Fibroblast of lung (primary cell): ENCODE measurements at regions not wholly inside any gene's neighbourhood (a gene's known extent, or its start where the extent isn't known, plus 50 kb on each side); places are given as distances from the start of the nearest gene placed in this dataset.

Source experiments
- DNase-seq, 2 donors: peaks; one replicate each; pipeline versions ENCODE4 v3.0.0 to v3.0.0-alpha.2; 2010; ENCODE audit warnings: low read depth in 2 of 2
- H2AFZ ChIP-seq: 2 replicates; pipeline ENCODE4 v1.5.1; 2012; ENCODE audit warnings: low read length, control low read depth, inconsistent platforms
- H3K27ac ChIP-seq: 2 replicates; pipeline ENCODE4 v1.5.1; 2011; ENCODE audit warnings: low read length, control low read depth; ENCODE audit not compliant: insufficient read depth
- H3K27me3 ChIP-seq: 2 replicates; pipeline ENCODE4 v1.5.1; 2011; ENCODE audit warnings: mild to moderate bottlenecking, low read length; ENCODE audit not compliant: control insufficient read depth, insufficient read depth
- H3K36me3 ChIP-seq: 2 replicates; pipeline ENCODE4 v1.5.1; 2011; ENCODE audit warnings: low read length; ENCODE audit not compliant: control insufficient read depth, insufficient read depth
- H3K4me1 ChIP-seq: 2 replicates; pipeline ENCODE4 v1.5.1; 2011; ENCODE audit warnings: low read length; ENCODE audit not compliant: control insufficient read depth, insufficient read depth; ENCODE audit errors: extremely low read depth
- H3K4me2 ChIP-seq: 2 replicates; pipeline ENCODE4 v1.5.1; 2011; ENCODE audit warnings: low read length, control low read depth; ENCODE audit not compliant: insufficient read depth; ENCODE audit errors: extremely low read depth
- H3K4me3 ChIP-seq, 4 experiments: fragments of 200-600 bp in 1 of 4; sonication (generic) in 1 of 4; replicated peaks in 1 of 4; 2 replicates each; pipeline ENCODE4 v1.5.1; 2011 to 2016; ENCODE audit warnings: low read length in 4 of 4, low read depth in 3 of 4, mild to moderate bottlenecking in 3 of 4, control low read depth in 2 of 4, inconsistent platforms in 1 of 4, mixed read lengths in 1 of 4; ENCODE audit not compliant: insufficient read depth in 1 of 4; ENCODE audit errors: control extremely low read depth in 1 of 4
- H3K79me2 ChIP-seq: 2 replicates; pipeline ENCODE4 v1.5.1; 2012; ENCODE audit warnings: mild to moderate bottlenecking, low read length, inconsistent platforms; ENCODE audit not compliant: control insufficient read depth, insufficient read depth
- H3K9ac ChIP-seq: 2 replicates; pipeline ENCODE4 v1.5.1; 2011; ENCODE audit warnings: mild to moderate bottlenecking, low read length, control low read depth; ENCODE audit not compliant: insufficient read depth
- H3K9me3 ChIP-seq: 2 replicates; pipeline ENCODE4 v1.5.1; 2012; ENCODE audit warnings: low read depth, low read length; ENCODE audit not compliant: control insufficient read depth, insufficient read depth
- H4K20me1 ChIP-seq: 2 replicates; pipeline ENCODE4 v1.5.1; 2011; ENCODE audit warnings: low read length; ENCODE audit not compliant: control insufficient read depth, insufficient read depth; ENCODE audit errors: extremely low read depth
- EZH2 ChIP-seq: IDR thresholded peaks from 2 replicates; pipeline ENCODE4 v1.5.1; 2012; ENCODE audit warnings: low read length, control low read depth, mild to moderate bottlenecking; ENCODE audit errors: missing control alignments
- TF ChIP-seq, protein P1 (sequence below), 2 donors: IDR thresholded peaks in 1 of 2; conservative IDR thresholded peaks in 1 of 2; 1 replicate in 1 of 2; 2 replicates in 1 of 2; pipeline ENCODE4 v1.5.1; 2011 to 2012; ENCODE audit warnings: low read length in 2 of 2, control low read depth in 1 of 2, inconsistent platforms in 1 of 2, low read depth in 1 of 2, mild to moderate bottlenecking in 1 of 2

DNA sequence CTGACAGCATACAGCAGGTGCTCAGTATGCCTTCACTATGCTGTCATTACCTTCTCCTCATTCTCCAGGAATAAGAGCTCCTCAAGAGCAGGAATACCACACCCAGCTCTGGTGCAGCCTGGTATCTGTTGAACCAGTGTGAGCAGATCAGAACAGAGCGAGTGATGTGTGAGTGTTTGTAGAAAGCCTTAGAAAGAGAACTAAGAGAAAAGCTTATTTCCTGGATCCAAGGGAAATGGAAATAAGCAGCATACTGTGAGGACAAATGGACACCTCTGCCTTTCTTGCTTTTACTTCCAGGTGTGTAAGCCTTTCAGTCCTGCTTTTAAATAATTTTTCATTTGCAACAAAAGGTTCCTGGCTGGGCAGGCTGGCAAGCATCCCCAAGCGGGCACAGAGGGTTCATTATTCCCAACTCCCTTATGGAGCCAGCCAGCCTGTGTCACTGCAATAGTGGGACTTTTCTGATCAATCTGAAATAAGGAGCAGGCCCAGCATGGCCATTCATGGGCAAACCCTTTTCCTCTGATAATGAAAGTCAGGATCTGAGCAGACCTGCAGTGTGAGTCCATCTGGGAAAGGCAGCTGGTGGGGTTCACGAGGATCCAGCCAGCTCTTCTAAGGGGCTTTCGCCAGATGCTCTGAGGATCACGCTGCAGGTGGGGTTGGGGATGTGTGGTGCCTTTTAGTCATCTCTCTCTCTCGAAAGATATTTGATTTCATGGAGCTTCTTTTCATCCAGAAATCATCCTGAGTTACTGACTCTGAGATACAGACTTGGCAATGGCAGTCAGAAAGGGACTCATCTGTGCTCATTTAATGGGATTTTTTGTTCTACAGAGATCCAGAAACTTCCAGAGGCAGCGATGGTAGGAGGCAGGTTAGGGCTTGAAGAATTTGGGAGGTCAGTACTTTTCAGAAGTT, 594.9 kb upstream of the CFAP20DC start:
- no peak overlapping the region for H3K4me2 ChIP-seq
- TF ChIP-seq, protein P1, sequence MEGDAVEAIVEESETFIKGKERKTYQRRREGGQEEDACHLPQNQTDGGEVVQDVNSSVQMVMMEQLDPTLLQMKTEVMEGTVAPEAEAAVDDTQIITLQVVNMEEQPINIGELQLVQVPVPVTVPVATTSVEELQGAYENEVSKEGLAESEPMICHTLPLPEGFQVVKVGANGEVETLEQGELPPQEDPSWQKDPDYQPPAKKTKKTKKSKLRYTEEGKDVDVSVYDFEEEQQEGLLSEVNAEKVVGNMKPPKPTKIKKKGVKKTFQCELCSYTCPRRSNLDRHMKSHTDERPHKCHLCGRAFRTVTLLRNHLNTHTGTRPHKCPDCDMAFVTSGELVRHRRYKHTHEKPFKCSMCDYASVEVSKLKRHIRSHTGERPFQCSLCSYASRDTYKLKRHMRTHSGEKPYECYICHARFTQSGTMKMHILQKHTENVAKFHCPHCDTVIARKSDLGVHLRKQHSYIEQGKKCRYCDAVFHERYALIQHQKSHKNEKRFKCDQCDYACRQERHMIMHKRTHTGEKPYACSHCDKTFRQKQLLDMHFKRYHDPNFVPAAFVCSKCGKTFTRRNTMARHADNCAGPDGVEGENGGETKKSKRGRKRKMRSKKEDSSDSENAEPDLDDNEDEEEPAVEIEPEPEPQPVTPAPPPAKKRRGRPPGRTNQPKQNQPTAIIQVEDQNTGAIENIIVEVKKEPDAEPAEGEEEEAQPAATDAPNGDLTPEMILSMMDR (conservative IDR thresholded peaks at IDR 0.05 in 1 of 2, IDR thresholded peaks at IDR 0.05 in 1 of 2; ENCODE audit: low read depth in 1 of 2, low read length in 2 of 2) = no peak
- TF ChIP-seq EZH2 = no peak
- H3K9me3 ChIP-seq = no peaks in the 10 kb centered on the region
- H3K27ac ChIP-seq = no peak overlapping the region
- H3K36me3 ChIP-seq = no peaks in the 10 kb centered on the region
- no peak overlapping the region for H2AFZ ChIP-seq
- no peaks in the 10 kb centered on the region for H3K79me2 ChIP-seq
- no peaks in the 10 kb centered on the region for H4K20me1 ChIP-seq
- no peak for DNase-seq
- H3K4me1 ChIP-seq = no peaks in the 10 kb centered on the region
- no peaks in the 10 kb centered on the region for H3K27me3 ChIP-seq
- H3K9ac ChIP-seq = no peak overlapping the region
- no peak overlapping the region for H3K4me3 ChIP-seq

DNA sequence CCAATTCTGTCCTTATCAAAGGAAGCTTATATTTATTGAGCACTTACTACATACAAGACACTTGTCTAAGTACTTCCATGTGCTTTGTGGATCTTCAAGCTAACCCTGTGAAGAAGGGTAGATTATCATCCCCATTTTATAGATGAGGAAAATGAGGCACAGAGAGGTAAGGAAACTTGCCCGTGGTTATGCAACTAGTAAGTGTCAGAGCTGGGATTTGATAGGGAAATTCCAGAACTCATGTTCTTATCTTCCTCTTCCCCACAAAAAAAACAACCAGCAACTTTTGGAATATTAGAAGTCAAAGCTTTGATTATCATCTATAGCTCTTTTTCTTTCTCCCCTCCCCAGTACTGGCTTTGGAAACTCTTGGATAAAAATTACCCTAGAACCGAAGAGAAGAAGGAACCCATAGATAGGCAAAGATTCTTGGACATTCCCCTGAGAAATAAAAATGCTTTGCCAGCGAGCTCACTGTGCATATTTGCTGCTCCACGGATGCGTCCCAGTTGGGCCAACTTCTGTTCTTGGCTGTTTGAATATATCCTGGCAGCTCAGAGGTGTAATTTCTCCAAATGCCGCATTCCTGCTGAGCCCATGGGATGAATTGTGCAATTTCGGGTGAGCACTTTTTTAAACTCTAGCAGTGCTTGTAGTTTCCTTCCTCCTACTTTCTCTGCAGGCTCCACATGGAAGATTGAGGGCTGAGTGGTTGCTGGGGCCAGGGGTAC, 591.5 kb upstream of the CFAP20DC start:
- H3K9me3 ChIP-seq = no peaks in the 10 kb centered on the region
- H3K4me3 ChIP-seq = no peak overlapping the region
- H3K27me3 ChIP-seq = no peaks in the 10 kb centered on the region
- TF ChIP-seq, protein P1 (conservative IDR thresholded peaks at IDR 0.05 in 1 of 2, IDR thresholded peaks at IDR 0.05 in 1 of 2; ENCODE audit: low read depth in 1 of 2, low read length in 2 of 2) = no peak
- no peak for TF ChIP-seq EZH2
- H4K20me1 ChIP-seq = no peaks in the 10 kb centered on the region
- no peak overlapping the region for H2AFZ ChIP-seq
- DNase-seq = peak; percentile 31 to 54
- H3K4me1 ChIP-seq = no peaks in the 10 kb centered on the region
- H3K4me2 ChIP-seq = no peak overlapping the region
- no peak overlapping the region for H3K9ac ChIP-seq
- no peak overlapping the region for H3K27ac ChIP-seq
- no peaks in the 10 kb centered on the region for H3K79me2 ChIP-seq
- H3K36me3 ChIP-seq = no peaks in the 10 kb centered on the region

DNA sequence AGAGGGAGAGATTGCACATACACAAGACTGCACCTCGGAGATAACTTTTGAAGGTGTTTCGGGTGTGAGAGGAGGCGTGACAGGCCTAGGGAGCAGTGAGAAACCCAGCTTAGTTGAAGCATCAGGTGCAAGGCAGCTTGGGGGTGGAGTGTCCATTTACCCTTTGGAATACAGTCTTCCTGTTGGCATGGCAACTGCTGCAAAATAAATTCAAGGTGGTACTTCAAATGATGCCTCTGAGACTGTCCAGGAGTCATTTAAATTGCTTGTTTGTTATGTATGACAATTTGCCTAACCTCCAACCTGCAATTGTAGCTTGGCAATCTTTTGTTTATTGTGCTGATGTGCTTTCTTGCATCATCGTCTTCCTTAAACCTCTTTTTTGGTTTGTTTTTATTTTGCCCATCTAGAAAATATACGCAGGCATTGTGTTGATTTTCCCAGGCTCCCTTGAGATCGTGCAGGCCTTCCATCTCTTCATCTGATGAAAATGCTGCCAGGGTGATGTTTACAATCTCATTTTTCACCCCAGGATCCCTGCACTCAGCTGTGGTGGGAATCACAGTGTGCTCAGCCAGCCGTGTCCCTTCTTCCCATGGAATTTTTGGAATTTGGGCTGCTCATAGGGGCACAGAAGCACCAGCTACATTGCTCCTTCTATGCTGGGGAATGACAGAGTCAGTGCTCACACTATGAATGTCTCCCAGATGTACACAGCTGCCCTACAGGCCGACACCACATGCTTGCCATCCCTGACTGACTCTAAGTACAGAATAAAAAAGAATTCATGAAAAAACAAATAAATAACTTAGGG, 583.1 kb upstream of the CFAP20DC start:
- Histone ChIP-seq H3K9me3 (no peaks in the 10 kb centered on the region), H3K4me1 (no peaks in the 10 kb centered on the region), H3K9ac (no peak overlapping the region), H4K20me1 (no peaks in the 10 kb centered on the region), H3K27ac (no peak overlapping the region), H3K79me2 (no peaks in the 10 kb centered on the region), H3K4me2 (no peak overlapping the region), H3K27me3 (no peaks in the 10 kb centered on the region), H3K36me3 (no peaks in the 10 kb centered on the region), H2AFZ (no peak overlapping the region), H3K4me3 (no peak overlapping the region)
- DNase-seq = peak; percentile 33 to 48
- TF ChIP-seq EZH2 = no peak
- TF ChIP-seq, protein P1 (conservative IDR thresholded peaks at IDR 0.05 in 1 of 2, IDR thresholded peaks at IDR 0.05 in 1 of 2; ENCODE audit: low read depth in 1 of 2, low read length in 2 of 2) = no peak
